ENCODE measurements at regions not wholly inside any gene's neighbourhood (a gene's known extent, or its start where the extent isn't known, plus 50 kb on each side); places are given as distances from the start of the nearest gene placed in this dataset.

DNA sequence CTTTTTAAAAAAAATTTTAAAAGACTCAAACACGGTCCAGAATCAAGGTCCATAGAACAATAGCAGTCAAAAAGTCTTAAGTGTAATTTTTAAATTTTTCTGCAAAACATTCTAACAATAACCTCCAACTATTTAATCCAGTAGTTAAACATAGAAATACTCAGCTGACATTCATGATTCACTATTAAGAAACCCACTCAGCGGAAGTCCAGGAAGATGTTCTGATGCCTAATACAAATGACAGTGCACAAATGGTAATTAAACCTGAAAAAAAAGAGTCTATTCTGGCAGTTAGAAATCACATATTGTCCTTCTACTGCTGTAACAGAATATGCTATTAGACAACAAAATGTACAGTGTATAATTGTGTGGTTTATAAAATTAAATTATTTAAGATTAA lies 128.2 kb upstream of the BMP5 start:
- TF ChIP-seq, protein P1, sequence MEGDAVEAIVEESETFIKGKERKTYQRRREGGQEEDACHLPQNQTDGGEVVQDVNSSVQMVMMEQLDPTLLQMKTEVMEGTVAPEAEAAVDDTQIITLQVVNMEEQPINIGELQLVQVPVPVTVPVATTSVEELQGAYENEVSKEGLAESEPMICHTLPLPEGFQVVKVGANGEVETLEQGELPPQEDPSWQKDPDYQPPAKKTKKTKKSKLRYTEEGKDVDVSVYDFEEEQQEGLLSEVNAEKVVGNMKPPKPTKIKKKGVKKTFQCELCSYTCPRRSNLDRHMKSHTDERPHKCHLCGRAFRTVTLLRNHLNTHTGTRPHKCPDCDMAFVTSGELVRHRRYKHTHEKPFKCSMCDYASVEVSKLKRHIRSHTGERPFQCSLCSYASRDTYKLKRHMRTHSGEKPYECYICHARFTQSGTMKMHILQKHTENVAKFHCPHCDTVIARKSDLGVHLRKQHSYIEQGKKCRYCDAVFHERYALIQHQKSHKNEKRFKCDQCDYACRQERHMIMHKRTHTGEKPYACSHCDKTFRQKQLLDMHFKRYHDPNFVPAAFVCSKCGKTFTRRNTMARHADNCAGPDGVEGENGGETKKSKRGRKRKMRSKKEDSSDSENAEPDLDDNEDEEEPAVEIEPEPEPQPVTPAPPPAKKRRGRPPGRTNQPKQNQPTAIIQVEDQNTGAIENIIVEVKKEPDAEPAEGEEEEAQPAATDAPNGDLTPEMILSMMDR (IDR thresholded peaks at IDR 0.05; ENCODE audit: low read length) = no peak
- no peak for TF ChIP-seq EZH2 (IDR thresholded peaks at IDR 0.05; ENCODE audit: borderline replicate concordance, low read length)
